ENCODE measurements at regions not wholly inside any gene's neighbourhood (a gene's known extent, or its start where the extent isn't known, plus 50 kb on each side); places are given as distances from the start of the nearest gene placed in this dataset.

DNA sequence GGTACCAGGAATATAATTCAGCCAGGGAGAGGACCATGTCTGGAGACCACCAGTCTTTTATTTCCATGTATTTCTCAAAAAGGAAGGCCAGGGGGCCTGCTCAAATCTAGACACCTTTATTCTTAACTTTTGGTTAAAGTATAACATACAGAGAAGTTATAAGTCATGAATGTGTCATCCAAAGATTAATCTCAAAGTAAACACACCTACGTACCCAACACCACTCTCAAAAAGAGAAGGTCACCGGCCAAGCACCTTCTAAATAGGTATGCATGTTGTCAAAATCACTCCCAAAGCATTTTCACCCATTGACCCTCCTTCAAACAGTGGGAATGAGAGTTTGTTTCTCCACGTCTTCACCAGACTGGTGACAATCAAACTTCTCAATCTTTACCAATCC is 60.0 kb upstream of the FZD10 start:
- DNase-seq (ENCODE audit: low read depth): no peak

DNA sequence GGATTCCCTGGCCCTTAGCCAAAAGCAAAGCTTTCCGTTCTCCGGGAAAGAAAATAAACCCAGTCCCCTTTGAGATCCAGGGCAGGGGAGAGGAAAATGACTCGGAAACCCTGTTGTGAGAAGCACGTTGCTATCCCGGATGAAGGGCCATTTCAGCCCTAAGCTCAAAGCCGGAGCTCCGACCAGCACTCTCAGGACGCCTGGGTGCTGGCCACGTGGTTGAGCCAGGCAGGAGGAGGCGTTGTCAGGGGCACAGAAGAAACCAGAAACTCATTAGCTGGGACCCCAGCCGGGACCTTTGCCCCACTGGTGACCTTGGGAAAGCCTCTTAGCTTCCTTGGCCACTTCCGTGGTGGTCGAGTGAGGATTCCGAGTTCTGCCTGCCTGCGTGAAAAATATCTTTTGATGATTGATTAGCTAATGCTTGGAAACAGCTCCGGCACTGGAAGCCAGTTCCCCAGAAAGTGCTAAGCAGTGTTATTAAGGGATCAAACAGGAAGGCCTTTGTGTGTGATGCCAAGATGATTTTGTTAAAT is 57.6 kb upstream of the FZD10 start:
- DNase-seq (ENCODE audit: low read depth): no peak

DNA sequence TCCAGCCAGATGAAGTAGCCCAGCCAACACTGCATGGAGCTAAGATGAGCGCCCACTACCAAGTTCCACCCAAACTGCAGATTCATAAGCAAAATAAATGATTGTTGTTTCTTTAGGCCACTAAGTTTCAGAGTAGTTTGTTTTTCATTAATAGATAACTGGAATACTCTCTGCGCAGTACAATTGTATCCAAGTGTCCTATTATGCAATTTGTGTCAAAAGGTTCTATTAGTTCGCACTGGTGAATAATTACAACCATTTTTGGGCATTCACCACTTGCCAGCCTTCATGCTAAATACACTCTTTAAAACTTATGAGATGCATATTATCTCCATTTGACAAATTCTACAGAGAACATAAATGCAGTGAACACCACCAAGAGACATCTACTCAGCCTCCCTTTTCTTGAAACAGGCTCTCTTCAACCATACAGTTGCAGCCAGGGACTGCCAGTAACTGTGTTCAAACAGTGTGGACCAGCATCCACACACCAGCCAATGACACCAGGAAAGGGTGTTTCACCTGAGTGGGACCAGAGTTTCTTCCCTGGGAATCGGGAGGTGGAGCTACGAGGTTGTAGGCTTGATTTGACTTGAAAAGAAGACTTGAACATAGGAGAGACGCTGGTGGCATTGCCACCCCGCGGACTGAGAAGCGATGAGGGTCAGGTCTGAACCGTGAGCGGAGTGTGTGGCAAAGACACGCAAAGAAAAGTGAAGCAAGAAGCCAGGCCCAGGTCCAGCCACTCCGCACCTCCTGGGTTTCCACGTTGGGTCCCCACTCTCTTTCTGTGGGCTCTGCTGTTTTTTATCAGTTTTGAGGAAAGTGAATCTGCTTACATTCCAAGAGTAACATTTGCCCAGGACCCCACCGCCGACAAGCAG is 53.0 kb upstream of the FZD10 start:
- no peak for DNase-seq (ENCODE audit: low read depth)

DNA sequence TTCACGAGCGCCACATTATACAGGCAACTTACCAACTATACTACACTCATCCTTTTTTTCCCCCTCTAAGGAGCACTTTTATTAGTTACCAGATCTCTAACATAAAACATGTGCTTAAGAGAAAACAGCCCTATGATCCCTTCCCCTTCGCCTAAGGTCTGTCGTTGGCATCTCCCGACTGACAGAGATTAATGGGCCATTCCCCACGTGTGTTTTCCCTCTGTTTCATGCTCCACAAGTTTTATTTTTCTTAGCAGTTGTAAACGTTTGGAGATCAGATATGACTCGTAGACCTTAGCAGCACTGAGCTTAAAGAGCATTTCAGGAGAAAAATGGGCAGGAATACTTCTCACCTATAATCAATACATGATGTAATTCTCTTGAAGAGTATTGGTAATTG is 51.4 kb upstream of the FZD10 start:
- no peak for DNase-seq (ENCODE audit: low read depth)

DNA sequence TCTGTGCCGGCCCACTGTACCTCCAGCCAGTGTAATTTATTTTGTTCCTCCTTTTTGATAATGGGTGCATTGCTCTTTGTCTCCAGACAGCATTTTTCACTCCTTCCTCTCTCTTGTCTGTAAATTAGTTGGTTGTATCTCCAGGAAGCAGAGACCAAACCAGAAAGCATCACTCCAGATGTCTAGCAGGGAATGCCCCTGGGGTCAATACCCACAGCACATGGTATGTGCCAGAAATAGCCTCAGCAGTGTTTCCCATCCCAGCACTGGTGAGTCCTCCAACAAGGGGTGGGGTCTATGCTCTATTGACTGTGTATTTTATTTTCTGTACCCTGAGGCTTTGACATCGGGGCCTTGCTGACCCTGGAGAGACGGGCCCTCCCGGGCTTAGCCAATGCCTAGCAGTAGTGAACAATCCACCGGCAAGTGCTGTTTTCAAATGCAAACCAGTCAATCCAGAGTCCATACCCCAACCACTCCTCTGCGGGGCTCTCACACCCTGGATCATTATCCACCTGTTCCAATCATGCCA is 50.2 kb upstream of the FZD10 start:
- no peak for DNase-seq (ENCODE audit: low read depth)
